OCI-LY7 (cell line): ENCODE measurements at regions not wholly inside any gene's neighbourhood (a gene's known extent, or its start where the extent isn't known, plus 50 kb on each side); places are given as distances from the start of the nearest gene placed in this dataset.

Source experiments
- BruUV-seq: library from RNA; stranded (reverse); fragments of 400-500 nt; replicated peaks from 2 replicates; lab custom pipeline; 2021; lab: Mats Ljungman, UMichigan
- CTCF ChIA-PET: fragments of 300-600 bp; sonication (Branson Sonifier 250); formaldehyde crosslinking; loops from one replicate; lab custom pipeline; 2022; ENCODE audit warnings: antibody characterized with exemption; ENCODE audit not compliant: unreplicated experiment; lab: Charles Lee
- POLR2A ChIA-PET: fragments of 300-600 bp; sonication (Branson Sonifier 250); formaldehyde crosslinking; loops from one replicate; lab custom pipeline; 2022; ENCODE audit warnings: antibody characterized with exemption; lab: Charles Lee
- DNase-seq: peaks from one replicate; pipeline ENCODE4 v3.0.0-alpha.2; 2015; ENCODE audit warnings: low spot score
- H2AFZ ChIP-seq: fragments of 200-600 bp; sonication (generic), shearing (Covaris generic); 2 replicates; pipeline ENCODE4 v1.6.1; 2014; ENCODE audit warnings: mild to moderate bottlenecking, antibody characterized with exemption, low read length, moderate library complexity
- H3K27ac ChIP-seq: fragments of 200-600 bp; sonication (generic); 2 replicates; pipeline ENCODE4 v1.5.1; 2014; ENCODE audit warnings: mixed run types, low read depth, mild to moderate bottlenecking, moderate library complexity, low read length, inconsistent platforms; ENCODE audit not compliant: poor library complexity, severe bottlenecking
- H3K36me3 ChIP-seq: fragments of 200-600 bp; sonication (generic); 2 replicates; pipeline ENCODE4 v1.6.1; 2014; ENCODE audit warnings: mild to moderate bottlenecking, antibody characterized with exemption, low read length, moderate library complexity, mixed read lengths; ENCODE audit not compliant: insufficient read depth
- H3K4me1 ChIP-seq: fragments of 200-600 bp; sonication (generic); 2 replicates; pipeline ENCODE4 v1.5.1; 2014; ENCODE audit warnings: mild to moderate bottlenecking, low read length; ENCODE audit not compliant: insufficient read depth, poor library complexity, severe bottlenecking
- H3K4me2 ChIP-seq: fragments of 200-600 bp; sonication (generic); 2 replicates; pipeline ENCODE4 v1.6.1; 2014; ENCODE audit warnings: mild to moderate bottlenecking, low read length
- H3K4me3 ChIP-seq: fragments of 200-600 bp; sonication (generic); 2 replicates; pipeline ENCODE4 v1.5.1; 2014; ENCODE audit warnings: mild to moderate bottlenecking, low read depth, low read length; ENCODE audit not compliant: poor library complexity, severe bottlenecking
- H3K79me2 ChIP-seq: fragments of 200-600 bp; sonication (generic); 2 replicates; pipeline ENCODE4 v1.6.1; 2016; ENCODE audit warnings: low read depth, mild to moderate bottlenecking, low read length, moderate library complexity, mixed read lengths; ENCODE audit not compliant: insufficient read depth
- H3K9me2 ChIP-seq: fragments of 200-600 bp; sonication (generic); 2 replicates; pipeline ENCODE4 v1.6.1; 2016; ENCODE audit warnings: mild to moderate bottlenecking, low read length, mixed read lengths; ENCODE audit not compliant: insufficient read depth
- H3K9me3 ChIP-seq: fragments of 200-600 bp; sonication (generic); 2 replicates; pipeline ENCODE4 v1.6.1; 2014; ENCODE audit warnings: mild to moderate bottlenecking, mixed run types, low read length, mixed read lengths
- H4K20me1 ChIP-seq: fragments of 200-600 bp; sonication (generic); 2 replicates; pipeline ENCODE4 v1.6.1; 2014; ENCODE audit warnings: mild to moderate bottlenecking, antibody characterized with exemption, low read length, moderate library complexity, mixed read lengths; ENCODE audit not compliant: insufficient read depth
- CTCF ChIP-seq: fragments of 200-600 bp; sonication (generic); conservative IDR thresholded peaks from 2 replicates; pipeline ENCODE4 v1.5.1; 2014; ENCODE audit warnings: mild to moderate bottlenecking, antibody characterized with exemption, low read length, moderate library complexity, mixed read lengths
- EZH2phosphoT487 ChIP-seq: fragments of 200-600 bp; sonication (generic); IDR thresholded peaks from 2 replicates; pipeline ENCODE4 v1.6.1; 2018; ENCODE audit warnings: low read depth, borderline replicate concordance, mild to moderate bottlenecking, mixed run types, antibody characterized with exemption, low read length, moderate library complexity, mixed read lengths
- intact Hi-C: fragments of 100-400 bp; cut with micrococcal nuclease; formaldehyde crosslinking; loops from one replicate; pipeline ENCODE4 v1.10.0; 2022; ENCODE audit not compliant: unreplicated experiment

DNA sequence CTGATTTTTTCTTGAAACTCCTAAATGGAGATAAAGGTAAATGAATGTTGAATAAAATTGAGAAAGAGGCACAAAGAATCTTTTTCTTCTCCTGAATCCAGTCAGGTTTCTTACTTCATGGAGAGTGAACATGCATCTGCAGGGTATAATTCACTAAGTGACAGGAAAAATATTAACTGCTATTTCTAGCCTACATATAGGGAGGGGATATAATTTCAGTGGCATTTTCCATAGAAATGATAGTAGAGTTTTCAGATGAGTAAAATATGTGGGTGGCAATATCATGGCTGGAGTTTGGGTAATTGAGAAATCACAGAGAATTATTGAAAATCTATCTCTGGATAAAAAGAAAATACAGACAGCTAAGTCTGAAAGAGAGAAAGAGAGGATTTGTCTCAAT lies 1227.0 kb upstream of the GJE1 start:
- Histone ChIP-seq H3K79me2 (no peaks in the 10 kb centered on the region), H3K27ac (no peak overlapping the region), H3K36me3 (no peaks in the 10 kb centered on the region), H3K4me2 (no peak overlapping the region), H3K9me2 (no peaks in the 10 kb centered on the region), H4K20me1 (no peaks in the 10 kb centered on the region), H3K4me3 (no peak overlapping the region), H3K4me1 (no peaks in the 10 kb centered on the region), H3K9me3 (0 out of 2 replicates have a peak, but pooled peaks cover 4% of the 10 kb centered on the region), H2AFZ (no peak overlapping the region)
- no TSS peak for BruUV-seq
- POLR2A ChIA-PET = no interaction called here
- intact Hi-C loops = no loop called here
- CTCF ChIA-PET = no interaction called here
- TF ChIP-seq CTCF = no peak
- TF ChIP-seq EZH2phosphoT487 = no peak
- no peak for DNase-seq

GRCh38 chr6:140905050-140905449 lies 1227.7 kb upstream of the GJE1 start:
- Histone ChIP-seq H3K4me3 (no peak overlapping the region), H3K9me3 (0 out of 2 replicates have a peak, but pooled peaks cover 4% of the 10 kb centered on the region), H3K4me1 (no peaks in the 10 kb centered on the region), H3K4me2 (no peak overlapping the region), H3K79me2 (no peaks in the 10 kb centered on the region), H3K36me3 (no peaks in the 10 kb centered on the region), H4K20me1 (no peaks in the 10 kb centered on the region), H2AFZ (no peak overlapping the region), H3K27ac (no peak overlapping the region), H3K9me2 (no peaks in the 10 kb centered on the region)
- no peak for DNase-seq
- no TSS peak for BruUV-seq
- intact Hi-C loops = no loop called here
- TF ChIP-seq EZH2phosphoT487 (no peak), CTCF (no peak)
- POLR2A ChIA-PET = interaction anchor here (0.7 kb wide), 1 partner anchor 9 kb away, joined by 5 read pairs; no protein-coding TSS in a partner anchor
- CTCF ChIA-PET = no interaction called here

- TF ChIP-seq CTCF (no peak), EZH2phosphoT487 (no peak)
- CTCF ChIA-PET = no interaction called here
- no peak overlapping the region for H2AFZ ChIP-seq
- peak overlapping the region; percentile 47 for H3K4me3 ChIP-seq
- no peak for DNase-seq
- H3K9me3 ChIP-seq = peaks cover 5% of the 10 kb centered on the region; the same call in 1 of the 2 replicates
- 0 out of 2 replicates have a peak overlapping the region, but pooled peaks have one; percentile 3 for H3K4me2 ChIP-seq
- no peaks in the 10 kb centered on the region for H3K79me2 ChIP-seq
- no peaks in the 10 kb centered on the region for H3K9me2 ChIP-seq
- BruUV-seq = TSS peak; percentile 63
- no peak overlapping the region for H3K27ac ChIP-seq
- H3K36me3 ChIP-seq = no peaks in the 10 kb centered on the region
- POLR2A ChIA-PET = no interaction called here
- intact Hi-C loops = no loop called here
- no peaks in the 10 kb centered on the region for H4K20me1 ChIP-seq
- no peaks in the 10 kb centered on the region for H3K4me1 ChIP-seq
Observed at GRCh38 chr6:140897804-140898573, 1234.7 kb upstream of the GJE1 start.
